Gastrocnemius medialis (tissue), 4 donors: ENCODE measurements at regions not wholly inside any gene's neighbourhood (a gene's known extent, or its start where the extent isn't known, plus 50 kb on each side); places are given as distances from the start of the nearest gene placed in this dataset.

Experiments used
- CTCF ChIP-seq, 5 experiments: fragments of 450-650 bp in 3 of 5; fragments of 200-600 bp in 2 of 5; sonication (generic) in 2 of 5; IDR thresholded peaks in 4 of 5; conservative IDR thresholded peaks in 1 of 5; 1 replicate in 4 of 5; 2 replicates in 1 of 5; pipeline ENCODE4 v1.5.1; 2016 to 2019; ENCODE audit warnings: antibody characterized with exemption in 5 of 5, mild to moderate bottlenecking in 3 of 5, moderate library complexity in 3 of 5
- POLR2A ChIP-seq, 2 donors: fragments of 450-650 bp; IDR thresholded peaks; one replicate each; pipeline ENCODE4 v1.6.1; 2017; ENCODE audit warnings: antibody characterized with exemption in 2 of 2, mild to moderate bottlenecking in 2 of 2, moderate library complexity in 2 of 2

GRCh38 chr5:25334350-25334749 lies 689.6 kb upstream of the CDH10 start:
- TF ChIP-seq CTCF (IDR thresholded peaks at IDR 0.05 in 4 of 5, conservative IDR thresholded peaks at IDR 0.05 in 1 of 5) (no peak), POLR2A (IDR thresholded peaks at IDR 0.05) (no peak)
